Urinary bladder (tissue), 3 donors: ENCODE measurements at regions not wholly inside any gene's neighbourhood (a gene's known extent, or its start where the extent isn't known, plus 50 kb on each side); places are given as distances from the start of the nearest gene placed in this dataset.

ENCODE experiments used
- DNase-seq: peaks from one replicate; pipeline ENCODE4 v3.0.0-alpha.2; 2015; ENCODE audit errors: extremely low spot score
- H3K27ac ChIP-seq: one replicate; pipeline ENCODE4 v1.5.1; 2013; ENCODE audit warnings: low read depth, mild to moderate bottlenecking, moderate library complexity
- H3K36me3 ChIP-seq: one replicate; pipeline ENCODE4 v1.6.1; 2013; ENCODE audit warnings: mild to moderate bottlenecking, moderate library complexity; ENCODE audit not compliant: insufficient read depth
- H3K4me1 ChIP-seq: one replicate; pipeline ENCODE4 v1.6.1; 2013; ENCODE audit warnings: mild to moderate bottlenecking, moderate library complexity; ENCODE audit not compliant: insufficient read depth
- H3K4me3 ChIP-seq: one replicate; pipeline ENCODE4 v1.5.1; 2013; ENCODE audit warnings: low read depth, low read length
- WGBS: extraction: QIAGEN DNeasy Blood & Tissue Kit; methylation state at CpG from one replicate; pipeline ENCODE4 v1.1.7; 2013; 5-methylcytosine and 5-hydroxymethylcytosine counted together
- donor health status: healthy with polysubstance abuse.
- donor health status: healthy.

DNA sequence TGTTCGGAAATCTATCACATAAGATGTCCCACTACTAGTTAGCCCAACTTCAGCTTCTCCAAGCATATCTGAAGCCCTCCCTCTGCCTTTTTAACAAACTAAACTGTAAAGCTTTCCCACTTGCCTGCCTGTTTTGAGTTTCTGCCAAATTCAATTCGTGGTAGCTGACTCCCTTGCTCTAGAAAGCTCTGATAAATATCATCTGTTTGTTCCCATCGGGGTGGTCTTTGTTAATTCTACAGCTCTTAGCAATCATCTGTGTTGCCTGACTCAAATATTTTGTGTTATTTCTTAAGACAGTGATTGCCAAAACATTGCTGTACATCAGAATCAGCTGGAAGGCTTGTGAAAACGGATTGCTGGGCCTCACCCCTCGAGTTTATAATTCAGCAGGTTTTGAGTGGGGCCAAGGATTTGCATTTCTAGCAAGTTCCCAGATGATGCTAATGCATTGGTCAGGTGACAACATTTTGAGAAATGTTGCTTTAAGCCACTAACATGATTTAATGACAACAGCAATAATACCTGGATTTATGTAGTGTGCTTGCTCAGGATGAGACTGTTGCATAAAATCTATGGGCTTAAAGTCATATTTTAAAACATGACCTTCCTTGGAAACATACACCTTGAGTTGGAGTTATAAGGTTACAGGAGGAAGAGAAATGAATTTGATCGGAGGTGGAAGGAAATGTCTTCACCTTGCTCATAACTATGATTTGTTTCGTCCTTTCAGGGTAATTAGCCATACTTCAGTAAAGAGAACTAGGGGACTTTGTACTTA, 631.9 kb downstream of the PSAT1 start:
- DNase-seq, result peak; percentile 48
- Histone ChIP-seq H3K4me3 (no peak overlapping the region), H3K27ac (no peak overlapping the region), H3K4me1 (no peaks in the 10 kb centered on the region), H3K36me3 (no peaks in the 10 kb centered on the region)
- 57% methylated on average over 7 of the region's 7 CpGs for WGBS

DNA sequence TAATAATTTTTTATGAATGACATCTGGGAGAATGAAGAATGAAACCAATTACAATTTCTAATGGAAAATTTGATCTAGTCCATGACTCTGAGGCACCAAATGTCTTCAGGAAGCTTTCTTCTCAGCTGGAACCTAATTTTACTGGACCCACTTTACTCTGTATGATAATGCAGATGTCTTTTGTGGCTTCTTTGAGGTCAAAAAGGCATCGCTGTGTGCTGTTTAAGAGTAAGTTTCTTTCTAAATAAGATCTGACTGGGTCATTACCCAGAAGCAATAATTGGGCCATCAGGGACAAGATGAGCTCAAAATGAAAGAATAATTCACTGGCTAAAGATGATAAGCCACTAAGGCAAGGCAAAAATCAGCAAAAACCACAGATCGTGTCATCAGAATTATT, 633.4 kb downstream of the PSAT1 start:
- Histone ChIP-seq H3K27ac (no peak overlapping the region), H3K4me3 (no peak overlapping the region), H3K4me1 (no peaks in the 10 kb centered on the region), H3K36me3 (no peaks in the 10 kb centered on the region)
- WGBS, result 83% methylated on average over 2 of the region's 2 CpGs
- no peak for DNase-seq

DNA sequence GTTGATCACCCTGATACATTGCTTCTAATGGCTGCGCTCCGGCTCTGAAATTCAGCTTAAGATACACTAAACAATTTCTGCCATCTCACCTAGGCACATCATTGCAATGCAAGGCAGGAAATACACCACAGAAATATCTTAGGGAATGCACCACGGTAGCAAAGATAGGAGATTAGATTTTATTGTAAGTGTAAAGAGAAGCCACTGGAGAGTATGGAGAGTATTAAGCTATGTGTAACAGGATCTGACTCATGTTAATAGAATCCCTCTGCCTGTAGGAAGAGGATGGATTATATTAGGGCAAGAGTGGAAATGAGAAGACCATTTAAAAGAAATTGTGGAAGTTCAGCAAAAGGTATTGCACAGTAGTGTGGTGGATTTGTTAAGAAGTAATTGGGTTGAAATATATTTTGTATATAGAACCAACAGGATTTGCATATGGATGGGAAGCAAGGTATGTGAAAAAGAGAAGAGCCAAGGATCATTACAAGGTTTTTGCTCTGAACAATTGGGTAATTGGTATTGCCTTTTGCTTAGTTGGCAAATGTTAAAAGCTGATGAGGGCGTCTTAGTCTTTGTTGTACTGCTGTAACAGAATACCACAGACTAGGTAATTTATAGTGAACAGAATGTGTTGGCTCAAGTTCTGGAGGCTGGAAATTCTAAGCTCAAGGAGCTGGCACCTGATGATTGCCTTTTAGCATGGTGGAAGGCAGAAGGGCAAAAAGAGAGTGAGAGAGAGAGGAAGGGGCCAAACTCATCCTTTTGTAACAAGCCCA, 636.1 kb downstream of the PSAT1 start:
- H3K4me1 ChIP-seq, result no peaks in the 10 kb centered on the region
- H3K27ac ChIP-seq, result no peak overlapping the region
- no peaks in the 10 kb centered on the region for H3K36me3 ChIP-seq
- WGBS, result 76% methylated on average over 4 of the region's 4 CpGs
- H3K4me3 ChIP-seq, result no peak overlapping the region
- no peak for DNase-seq

DNA sequence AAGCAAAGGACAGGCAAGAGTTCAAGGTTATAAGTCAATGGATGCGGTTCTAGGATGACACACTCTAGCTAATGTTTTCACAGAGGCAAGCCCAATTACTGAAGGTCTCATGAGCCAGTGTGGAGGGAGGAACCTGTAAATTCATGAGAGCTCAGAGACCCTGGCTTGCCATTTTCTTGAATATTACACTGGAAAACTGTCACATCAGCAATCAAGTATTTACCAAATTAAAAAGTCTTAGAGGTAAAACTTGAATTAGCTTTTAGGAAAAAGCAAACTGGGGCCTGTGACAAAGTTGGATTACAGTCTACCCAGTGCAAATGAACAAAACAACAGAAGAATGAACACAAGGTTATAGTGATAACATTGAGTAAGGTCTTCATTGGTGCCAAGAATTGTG, 636.9 kb upstream of the TLE4 start:
- no peak overlapping the region for H3K4me3 ChIP-seq
- no peaks in the 10 kb centered on the region for H3K4me1 ChIP-seq
- H3K27ac ChIP-seq, result no peak overlapping the region
- no peak for DNase-seq
- WGBS, result 93% methylated on average over 1 of the region's 1 CpG
- H3K36me3 ChIP-seq, result no peaks in the 10 kb centered on the region

DNA sequence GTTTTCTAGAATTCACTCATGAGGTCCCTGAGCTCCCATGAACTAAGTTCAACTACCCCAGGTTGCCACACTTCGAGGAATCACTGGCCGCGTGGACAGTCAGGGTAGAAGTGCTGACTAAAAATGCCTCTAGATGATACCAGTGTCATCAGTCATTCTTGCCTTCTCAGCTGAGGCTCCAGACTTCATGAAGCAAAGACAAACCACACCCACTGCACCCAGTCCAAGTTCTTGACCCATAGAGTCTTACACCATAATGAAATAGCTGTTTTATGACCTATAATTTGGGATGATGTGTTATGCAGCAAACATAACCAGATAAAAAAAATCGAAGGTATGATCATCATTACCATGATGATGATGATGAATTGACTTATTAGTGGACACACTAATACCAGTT, 632.9 kb upstream of the TLE4 start:
- 75% methylated on average over 4 of the region's 4 CpGs for WGBS
- Histone ChIP-seq H3K27ac (no peak overlapping the region), H3K36me3 (no peaks in the 10 kb centered on the region), H3K4me3 (no peak overlapping the region), H3K4me1 (no peaks in the 10 kb centered on the region)
- no peak for DNase-seq

DNA sequence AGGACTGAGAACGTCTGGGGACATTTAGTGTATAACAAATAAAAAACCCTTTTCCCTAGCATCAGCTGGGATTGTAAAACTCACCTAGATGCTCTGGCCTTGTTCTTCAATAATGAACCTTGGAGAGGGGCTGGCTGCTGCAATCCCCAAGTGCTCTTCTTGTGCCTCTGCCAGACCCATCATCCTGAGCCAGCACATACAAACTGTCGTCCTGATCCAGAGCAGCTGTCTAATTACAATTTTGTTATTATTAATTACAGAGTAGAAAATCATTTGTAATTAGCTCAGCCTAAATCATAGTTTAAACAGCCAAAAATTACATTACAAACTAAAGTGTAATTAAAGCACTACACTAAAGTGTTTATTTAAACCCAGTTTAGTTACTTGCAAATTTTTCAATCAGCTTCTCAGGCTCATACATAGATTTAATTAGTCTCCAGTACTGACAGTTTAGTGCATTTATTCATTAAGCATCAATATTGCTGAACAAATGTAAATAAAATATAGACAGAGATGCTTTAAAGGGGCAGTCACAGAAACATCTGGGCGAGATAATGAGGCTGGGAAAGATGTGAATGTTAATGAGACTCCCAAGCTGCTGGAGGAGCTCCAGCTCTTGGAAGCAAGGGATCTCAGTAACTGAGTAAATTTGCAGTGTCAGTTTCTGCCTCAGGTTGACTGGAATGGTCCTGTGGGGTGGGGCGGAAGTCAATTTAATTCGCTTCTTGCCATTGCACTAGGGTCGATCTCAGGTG, 632.3 kb upstream of the TLE4 start:
- Histone ChIP-seq H3K4me3 (no peak overlapping the region), H3K36me3 (no peaks in the 10 kb centered on the region), H3K4me1 (no peaks in the 10 kb centered on the region), H3K27ac (no peak overlapping the region)
- DNase-seq, result no peak
- WGBS, result 61% methylated on average over 6 of the region's 6 CpGs

DNA sequence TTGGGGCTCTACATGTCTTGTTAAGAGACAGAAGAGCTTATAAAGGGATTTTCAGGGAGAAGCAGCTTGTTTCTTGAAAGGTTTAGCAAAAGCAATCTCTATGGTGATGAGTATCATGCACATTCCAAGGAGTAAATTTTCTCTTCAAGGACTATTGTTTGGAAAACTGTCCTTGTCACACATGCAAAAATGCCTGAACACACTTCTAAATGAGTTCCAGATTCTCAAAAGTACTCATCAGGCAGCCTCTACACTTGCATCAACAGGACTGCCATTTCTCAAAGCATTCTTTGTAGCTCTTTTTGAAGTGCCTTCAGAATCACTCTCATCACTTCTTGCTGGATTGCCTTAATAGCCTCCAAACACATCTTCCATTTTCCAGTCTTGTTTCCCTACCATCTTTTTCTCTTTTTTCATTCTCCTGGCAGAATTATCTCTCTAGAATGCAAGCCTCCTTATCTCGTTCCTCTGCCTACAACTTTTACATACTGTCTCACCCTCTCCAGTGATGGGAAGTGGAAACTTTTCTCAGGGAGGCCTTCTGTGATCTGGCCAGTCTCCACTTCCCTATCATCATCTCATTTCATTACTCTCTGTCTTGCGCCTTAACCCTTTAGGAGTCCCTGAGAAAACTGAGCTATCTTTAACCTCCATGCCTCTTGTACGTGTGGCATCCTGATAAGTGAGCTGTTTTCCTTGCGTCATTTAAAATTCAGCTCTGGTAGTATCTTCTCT, 631.5 kb upstream of the TLE4 start:
- H3K27ac ChIP-seq, result no peak overlapping the region
- H3K4me3 ChIP-seq, result no peak overlapping the region
- 78% methylated on average over 4 of the region's 4 CpGs for WGBS
- no peak for DNase-seq
- no peaks in the 10 kb centered on the region for H3K4me1 ChIP-seq
- H3K36me3 ChIP-seq, result no peaks in the 10 kb centered on the region

DNA sequence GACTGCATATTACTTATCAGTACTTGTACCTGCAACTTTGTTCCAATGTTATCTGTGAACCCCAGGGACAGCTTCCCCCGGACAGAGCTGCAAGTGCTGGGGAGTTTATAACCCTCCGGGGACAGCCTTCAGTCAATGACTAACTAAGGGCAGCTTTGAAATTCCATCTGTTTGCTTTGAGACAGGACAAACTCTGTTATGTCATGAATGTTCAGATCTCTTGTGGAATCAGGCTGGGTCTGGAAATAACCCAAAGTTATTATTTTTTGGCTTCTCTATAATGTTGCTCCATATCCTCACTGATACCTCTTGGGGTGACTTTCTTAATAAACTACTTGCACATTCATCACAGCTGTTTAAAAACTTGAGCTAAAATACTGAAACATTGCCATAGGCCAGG, 617.5 kb upstream of the TLE4 start:
- no peak for DNase-seq
- H3K4me1 ChIP-seq, result no peaks in the 10 kb centered on the region
- WGBS, result 50% methylated on average over 2 of the region's 2 CpGs
- H3K36me3 ChIP-seq, result no peaks in the 10 kb centered on the region
- H3K4me3 ChIP-seq, result no peak overlapping the region
- H3K27ac ChIP-seq, result no peak overlapping the region

DNA sequence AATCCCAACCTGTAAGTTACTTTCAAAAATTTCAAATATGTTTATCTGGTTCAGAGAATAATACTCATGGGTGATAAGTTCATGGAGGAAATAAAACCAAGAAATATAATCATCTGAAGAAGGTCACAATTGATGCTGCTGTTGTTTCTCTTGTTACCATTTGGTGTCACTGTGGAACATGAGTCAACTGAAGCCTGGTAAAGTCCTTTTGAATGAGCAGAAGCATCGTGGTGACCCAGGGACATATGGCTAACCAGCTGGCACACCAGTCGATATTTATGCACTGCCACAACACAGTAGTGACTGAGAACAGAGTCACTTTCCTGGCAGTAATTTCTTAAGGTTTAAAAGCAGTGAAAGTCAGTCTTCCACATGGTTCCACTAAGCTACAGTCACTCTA, 612.9 kb upstream of the TLE4 start:
- Histone ChIP-seq H3K27ac (no peak overlapping the region), H3K36me3 (no peaks in the 10 kb centered on the region), H3K4me1 (no peaks in the 10 kb centered on the region), H3K4me3 (no peak overlapping the region)
- 71% methylated on average over 2 of the region's 2 CpGs for WGBS
- no peak for DNase-seq

DNA sequence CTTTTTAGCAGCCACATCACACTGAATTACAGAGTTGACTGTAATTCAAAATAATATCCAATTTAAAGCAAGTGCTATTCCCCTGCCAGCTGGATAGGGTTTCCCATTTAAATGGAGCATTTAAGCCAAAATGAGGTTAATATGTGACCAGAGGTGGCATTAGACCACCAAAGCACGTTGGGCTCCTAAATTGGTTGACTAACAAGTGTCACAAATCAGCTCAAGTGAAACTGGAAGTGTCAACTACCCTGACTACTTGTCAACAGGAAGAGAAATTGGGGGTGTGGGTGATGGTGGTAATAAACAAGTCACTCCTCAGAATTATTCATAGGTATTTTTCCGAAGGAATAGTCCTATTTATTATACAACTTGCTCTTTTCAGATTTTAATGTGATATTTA, 609.6 kb upstream of the TLE4 start:
- Histone ChIP-seq H3K4me1 (no peaks in the 10 kb centered on the region), H3K4me3 (no peak overlapping the region), H3K27ac (no peak overlapping the region), H3K36me3 (no peaks in the 10 kb centered on the region)
- 55% methylated on average over 2 of the region's 2 CpGs for WGBS
- DNase-seq, result no peak

DNA sequence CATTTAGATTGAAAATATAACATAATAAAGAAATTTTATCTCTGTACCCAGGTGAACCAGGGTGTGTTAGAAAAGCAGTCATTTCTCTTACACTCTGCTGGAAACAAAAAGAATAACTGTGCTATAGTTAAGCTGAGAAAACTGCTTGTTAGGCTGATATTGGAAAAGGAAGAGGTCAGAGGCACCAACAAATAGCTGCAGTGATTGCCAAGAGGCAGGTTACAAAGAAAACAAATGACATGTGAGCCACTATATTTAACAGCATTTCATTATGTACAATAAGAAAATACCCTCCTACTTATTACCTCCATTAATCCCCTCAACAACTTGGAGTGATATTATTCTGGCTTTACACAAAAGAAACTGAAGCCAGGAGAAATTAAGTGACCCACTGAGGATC, 607.9 kb upstream of the TLE4 start:
- H3K4me3 ChIP-seq, result no peak overlapping the region
- DNase-seq, result no peak
- H3K36me3 ChIP-seq, result no peaks in the 10 kb centered on the region
- no peak overlapping the region for H3K27ac ChIP-seq
- no peaks in the 10 kb centered on the region for H3K4me1 ChIP-seq

DNA sequence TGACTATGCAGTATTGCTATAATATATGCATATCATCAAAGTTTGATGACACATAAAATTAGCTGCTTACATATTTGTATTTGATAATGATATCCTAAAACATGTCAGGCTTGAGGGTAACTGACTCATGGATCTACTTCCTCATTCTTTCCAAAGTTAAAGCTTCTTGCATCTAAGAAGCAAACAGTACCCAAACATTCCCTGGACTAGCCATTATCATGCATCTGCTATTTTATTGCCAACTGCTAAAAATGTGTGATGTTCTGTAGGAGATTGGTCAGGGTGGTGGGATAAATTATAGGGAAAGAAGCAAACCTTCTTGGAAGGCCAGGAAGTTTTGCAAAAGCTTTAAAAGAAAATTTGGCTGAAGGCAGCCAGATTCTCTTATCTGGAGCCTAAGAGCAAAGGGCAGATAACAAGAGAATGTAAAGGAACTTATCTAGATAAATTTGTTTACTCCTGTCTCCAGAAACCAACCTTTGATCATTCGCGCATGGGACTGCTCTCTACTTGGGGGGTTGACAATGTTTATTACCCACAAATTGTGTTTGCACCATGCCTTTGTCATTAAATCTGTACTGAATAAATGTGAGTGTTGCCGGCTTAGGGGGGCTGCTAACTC, 604.1 kb upstream of the TLE4 start:
- no peaks in the 10 kb centered on the region for H3K36me3 ChIP-seq
- 45% methylated on average over 3 of the region's 3 CpGs for WGBS
- no peak for DNase-seq
- H3K27ac ChIP-seq, result no peak overlapping the region
- no peak overlapping the region for H3K4me3 ChIP-seq
- no peaks in the 10 kb centered on the region for H3K4me1 ChIP-seq

DNA sequence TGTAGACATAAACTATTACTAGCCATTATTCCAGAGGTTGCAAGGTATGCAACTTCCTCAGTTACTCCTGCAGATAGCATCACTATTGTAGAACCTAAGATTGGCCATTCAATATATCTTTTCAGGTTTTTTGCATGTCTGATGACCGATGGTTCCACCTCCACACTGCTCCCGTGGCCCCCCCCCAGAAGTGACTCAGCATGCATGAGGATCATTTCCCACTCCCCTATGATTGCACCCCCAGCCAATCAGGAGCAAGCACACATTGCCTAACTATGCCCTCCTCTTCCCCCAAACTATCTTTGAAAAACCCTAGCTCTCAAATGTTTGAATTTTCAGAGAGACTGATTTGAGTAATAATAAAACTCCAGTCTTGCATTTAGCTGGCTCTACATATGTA, 601.4 kb upstream of the TLE4 start:
- no peaks in the 10 kb centered on the region for H3K36me3 ChIP-seq
- WGBS, result 81% methylated on average over 2 of the region's 2 CpGs
- no peak for DNase-seq
- no peak overlapping the region for H3K4me3 ChIP-seq
- H3K27ac ChIP-seq, result no peak overlapping the region
- H3K4me1 ChIP-seq, result no peaks in the 10 kb centered on the region
